ENCODE measurements at regions not wholly inside any gene's neighbourhood (a gene's known extent, or its start where the extent isn't known, plus 50 kb on each side); places are given as distances from the start of the nearest gene placed in this dataset.

DNA sequence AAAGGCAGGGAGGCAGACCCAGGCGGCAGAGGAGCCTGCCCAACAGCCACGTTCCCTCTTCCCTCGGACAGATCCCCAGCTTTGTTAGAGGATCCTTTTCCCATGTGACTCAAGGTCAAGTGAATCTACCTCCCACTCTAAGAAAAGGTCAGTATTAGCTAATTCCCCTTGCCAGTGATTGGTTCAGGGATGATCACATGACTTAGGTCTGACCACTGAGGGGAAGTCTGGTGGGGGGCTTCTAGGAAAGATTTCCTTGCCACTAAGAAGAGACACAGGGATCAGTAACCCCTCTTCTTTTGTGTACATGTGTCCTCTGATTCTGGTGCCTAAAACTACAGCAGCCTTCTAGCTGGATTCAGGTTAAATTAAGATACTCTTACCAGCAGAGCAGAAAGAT lies 266.3 kb upstream of the NSMCE3 start:
- no peak for TF ChIP-seq POLR2AphosphoS5 (IDR thresholded peaks at IDR 0.05)
- TF ChIP-seq, protein P1, sequence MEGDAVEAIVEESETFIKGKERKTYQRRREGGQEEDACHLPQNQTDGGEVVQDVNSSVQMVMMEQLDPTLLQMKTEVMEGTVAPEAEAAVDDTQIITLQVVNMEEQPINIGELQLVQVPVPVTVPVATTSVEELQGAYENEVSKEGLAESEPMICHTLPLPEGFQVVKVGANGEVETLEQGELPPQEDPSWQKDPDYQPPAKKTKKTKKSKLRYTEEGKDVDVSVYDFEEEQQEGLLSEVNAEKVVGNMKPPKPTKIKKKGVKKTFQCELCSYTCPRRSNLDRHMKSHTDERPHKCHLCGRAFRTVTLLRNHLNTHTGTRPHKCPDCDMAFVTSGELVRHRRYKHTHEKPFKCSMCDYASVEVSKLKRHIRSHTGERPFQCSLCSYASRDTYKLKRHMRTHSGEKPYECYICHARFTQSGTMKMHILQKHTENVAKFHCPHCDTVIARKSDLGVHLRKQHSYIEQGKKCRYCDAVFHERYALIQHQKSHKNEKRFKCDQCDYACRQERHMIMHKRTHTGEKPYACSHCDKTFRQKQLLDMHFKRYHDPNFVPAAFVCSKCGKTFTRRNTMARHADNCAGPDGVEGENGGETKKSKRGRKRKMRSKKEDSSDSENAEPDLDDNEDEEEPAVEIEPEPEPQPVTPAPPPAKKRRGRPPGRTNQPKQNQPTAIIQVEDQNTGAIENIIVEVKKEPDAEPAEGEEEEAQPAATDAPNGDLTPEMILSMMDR (IDR thresholded peaks at IDR 0.05) = no peak
- no peak for TF ChIP-seq POLR2A (IDR thresholded peaks at IDR 0.05)
- TF ChIP-seq EP300 (IDR thresholded peaks at IDR 0.05) = no peak

All from stomach (tissue), 4 donors.